GM19397 (cell line): ENCODE measurements at regions not wholly inside any gene's neighbourhood (a gene's known extent, or its start where the extent isn't known, plus 50 kb on each side); places are given as distances from the start of the nearest gene placed in this dataset.

Experiments
- ATAC-seq: cut with Tn5 transposase; IDR thresholded peaks from one replicate; pipeline ENCODE4 v1.9.1; 2021; ENCODE audit warnings: mild to moderate bottlenecking, moderate library complexity; ENCODE audit not compliant: unreplicated experiment

- no peak for ATAC-seq
Measured at GRCh38 chr2:200135082-200135481, 171.4 kb upstream of the SPATS2L start.

- no peak for ATAC-seq
Measured at GRCh38 chr2:200136655-200137054, 169.8 kb upstream of the SPATS2L start.

- no peak for ATAC-seq
Measured at GRCh38 chr2:200137271-200137670, 169.2 kb upstream of the SPATS2L start.

- no peak for ATAC-seq
Measured at GRCh38 chr2:200137691-200138090, 168.8 kb upstream of the SPATS2L start.

GRCh38 chr2:200138391-200139124 lies 167.9 kb upstream of the SPATS2L start:
- no peak for ATAC-seq

- no peak for ATAC-seq
Measured at GRCh38 chr2:200144571-200144970, 161.9 kb upstream of the SPATS2L start.

GRCh38 chr2:200146501-200146900 lies 160.0 kb upstream of the SPATS2L start:
- no peak for ATAC-seq

- no peak for ATAC-seq
Measured at GRCh38 chr2:200147371-200147770, 159.1 kb upstream of the SPATS2L start.

- no peak for ATAC-seq
Measured at GRCh38 chr2:200148366-200148765, 158.1 kb upstream of the SPATS2L start.

- ATAC-seq, result no peak
Measured at GRCh38 chr2:200150411-200151086, 155.9 kb upstream of the SPATS2L start.

GRCh38 chr2:200155652-200156051 lies 150.8 kb upstream of the SPATS2L start:
- ATAC-seq, result no peak

- no peak for ATAC-seq
Measured at GRCh38 chr2:200156166-200156835, 150.2 kb upstream of the SPATS2L start.

GRCh38 chr2:200158647-200159356 lies 147.7 kb upstream of the SPATS2L start:
- ATAC-seq, result no peak

GRCh38 chr2:200159357-200159707 lies 147.2 kb upstream of the SPATS2L start:
- no peak for ATAC-seq

GRCh38 chr2:200159829-200160781 lies 146.4 kb upstream of the SPATS2L start:
- no peak for ATAC-seq

GRCh38 chr2:200161458-200161857 lies 145.0 kb upstream of the SPATS2L start:
- ATAC-seq, result no peak

GRCh38 chr2:200165687-200166086 lies 140.8 kb upstream of the SPATS2L start:
- no peak for ATAC-seq

- ATAC-seq, result no peak
Measured at GRCh38 chr2:200168641-200169555, 137.6 kb upstream of the SPATS2L start.

- no peak for ATAC-seq
Measured at GRCh38 chr2:200170221-200170620, 136.3 kb upstream of the SPATS2L start.
